C4-2B (cell line): ENCODE measurements at regions not wholly inside any gene's neighbourhood (a gene's known extent, or its start where the extent isn't known, plus 50 kb on each side); places are given as distances from the start of the nearest gene placed in this dataset.

ENCODE experiments used
- H3K27ac ChIP-seq: fragments of 450-650 bp; 2 replicates; pipeline ENCODE4 v1.5.1; 2017
- ZFX ChIP-seq: fragments of 450-650 bp; IDR thresholded peaks from 2 replicates; pipeline ENCODE4 v1.6.1; 2017
- TF ChIP-seq, protein P1 (sequence below): fragments of 450-650 bp; conservative IDR thresholded peaks from 2 replicates; pipeline ENCODE4 v1.5.1; 2017; ENCODE audit warnings: mild to moderate bottlenecking

DNA sequence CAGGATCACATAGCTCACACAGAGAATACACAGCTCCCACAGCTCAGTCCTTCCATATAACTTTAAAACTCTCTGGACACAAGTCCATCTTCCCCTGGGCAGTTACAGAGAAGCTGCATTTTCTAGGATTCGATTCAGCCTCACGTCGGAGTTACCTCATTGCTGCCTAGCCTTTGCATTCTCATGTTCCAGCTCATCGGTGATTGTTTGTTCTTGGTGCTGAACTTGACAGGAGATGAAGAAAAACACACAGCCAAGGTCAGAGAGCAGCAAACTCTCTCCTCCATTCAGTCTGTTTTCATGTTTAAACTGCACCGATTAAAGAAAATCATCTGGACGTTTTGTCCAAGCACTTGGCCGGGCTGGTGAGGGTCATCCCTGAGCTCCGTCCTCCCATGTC lies 375.5 kb upstream of the CFAP20DC start:
- no peak overlapping the region for H3K27ac ChIP-seq
- no peak for TF ChIP-seq ZFX
- TF ChIP-seq, protein P1, sequence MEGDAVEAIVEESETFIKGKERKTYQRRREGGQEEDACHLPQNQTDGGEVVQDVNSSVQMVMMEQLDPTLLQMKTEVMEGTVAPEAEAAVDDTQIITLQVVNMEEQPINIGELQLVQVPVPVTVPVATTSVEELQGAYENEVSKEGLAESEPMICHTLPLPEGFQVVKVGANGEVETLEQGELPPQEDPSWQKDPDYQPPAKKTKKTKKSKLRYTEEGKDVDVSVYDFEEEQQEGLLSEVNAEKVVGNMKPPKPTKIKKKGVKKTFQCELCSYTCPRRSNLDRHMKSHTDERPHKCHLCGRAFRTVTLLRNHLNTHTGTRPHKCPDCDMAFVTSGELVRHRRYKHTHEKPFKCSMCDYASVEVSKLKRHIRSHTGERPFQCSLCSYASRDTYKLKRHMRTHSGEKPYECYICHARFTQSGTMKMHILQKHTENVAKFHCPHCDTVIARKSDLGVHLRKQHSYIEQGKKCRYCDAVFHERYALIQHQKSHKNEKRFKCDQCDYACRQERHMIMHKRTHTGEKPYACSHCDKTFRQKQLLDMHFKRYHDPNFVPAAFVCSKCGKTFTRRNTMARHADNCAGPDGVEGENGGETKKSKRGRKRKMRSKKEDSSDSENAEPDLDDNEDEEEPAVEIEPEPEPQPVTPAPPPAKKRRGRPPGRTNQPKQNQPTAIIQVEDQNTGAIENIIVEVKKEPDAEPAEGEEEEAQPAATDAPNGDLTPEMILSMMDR = no peak

DNA sequence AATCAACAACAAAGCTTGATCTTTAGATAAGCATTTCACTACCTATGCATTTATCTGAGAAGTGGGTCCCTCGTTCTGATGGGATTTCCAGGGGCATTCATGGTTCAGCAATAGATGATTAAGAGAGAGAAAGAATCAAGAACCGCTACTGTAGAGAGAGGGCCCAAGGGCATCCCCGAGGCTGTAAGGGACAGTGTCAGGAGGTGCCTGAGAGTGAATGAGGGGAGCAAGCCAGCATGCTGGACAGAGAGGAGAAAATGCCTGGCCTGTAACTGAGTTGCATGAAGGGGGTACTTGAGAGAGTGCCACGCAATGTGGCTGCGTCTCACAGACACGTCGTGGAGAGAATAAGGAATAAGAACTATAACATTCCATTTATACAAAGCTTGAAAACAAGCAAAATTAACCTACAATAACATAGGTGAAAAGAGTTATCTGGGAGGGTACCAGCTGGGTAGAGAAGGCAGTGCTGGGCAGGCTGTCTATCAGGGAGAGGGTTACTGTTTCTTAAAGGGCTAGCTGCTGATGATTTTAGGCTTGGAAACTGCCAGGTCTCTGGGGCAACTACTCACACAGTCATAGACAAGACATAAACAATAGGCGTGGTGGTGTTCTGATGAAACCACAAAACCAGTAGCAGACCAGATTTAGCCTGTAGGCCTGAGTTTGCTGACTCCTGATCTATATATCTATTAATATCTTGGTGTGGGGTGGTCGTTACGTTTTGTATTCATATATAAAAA lies 374.6 kb upstream of the CFAP20DC start:
- no peak overlapping the region for H3K27ac ChIP-seq
- no peak for TF ChIP-seq ZFX
- TF ChIP-seq, protein P1 = no peak

DNA sequence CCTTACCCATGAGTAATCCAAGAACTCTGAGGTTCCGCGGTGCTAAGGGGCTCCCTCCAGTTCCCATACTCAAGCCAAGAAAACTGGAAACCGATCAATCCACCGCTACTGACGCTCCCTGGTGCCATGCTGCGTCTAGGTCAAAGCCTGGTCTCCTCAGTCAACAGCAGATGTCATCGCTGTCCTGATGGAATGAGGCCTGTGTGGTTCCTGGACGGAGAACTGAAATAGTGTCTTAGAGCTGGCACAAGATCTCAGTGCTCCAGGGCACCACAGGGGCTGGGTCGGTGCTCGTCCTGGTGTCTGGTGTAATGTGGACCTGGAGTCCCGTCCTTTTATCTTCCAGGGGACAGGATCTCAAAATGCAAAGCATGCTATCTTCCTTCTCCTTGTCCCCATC lies 373.9 kb upstream of the CFAP20DC start:
- no peak for TF ChIP-seq ZFX
- TF ChIP-seq, protein P1 = no peak
- H3K27ac ChIP-seq = no peak overlapping the region

DNA sequence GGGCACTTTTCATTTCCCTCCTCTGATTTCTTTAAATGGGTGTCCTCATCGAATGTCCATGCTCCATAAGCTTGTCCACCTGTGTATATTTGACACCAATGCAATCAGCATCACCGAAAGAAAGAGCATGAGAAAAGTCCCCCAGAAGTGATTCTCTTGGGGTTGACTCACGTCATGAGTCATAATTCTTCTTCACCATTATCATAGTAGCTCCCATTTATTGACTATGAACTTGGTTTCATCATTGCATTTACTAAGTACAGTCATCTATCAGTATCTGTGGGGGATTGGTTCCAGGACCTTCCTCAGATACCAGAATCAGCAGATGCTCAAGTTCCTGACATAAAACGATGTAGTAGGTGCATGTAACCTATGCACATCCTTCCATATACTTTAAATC lies 372.5 kb upstream of the CFAP20DC start:
- H3K27ac ChIP-seq = no peak overlapping the region
- TF ChIP-seq, protein P1 = no peak
- no peak for TF ChIP-seq ZFX

DNA sequence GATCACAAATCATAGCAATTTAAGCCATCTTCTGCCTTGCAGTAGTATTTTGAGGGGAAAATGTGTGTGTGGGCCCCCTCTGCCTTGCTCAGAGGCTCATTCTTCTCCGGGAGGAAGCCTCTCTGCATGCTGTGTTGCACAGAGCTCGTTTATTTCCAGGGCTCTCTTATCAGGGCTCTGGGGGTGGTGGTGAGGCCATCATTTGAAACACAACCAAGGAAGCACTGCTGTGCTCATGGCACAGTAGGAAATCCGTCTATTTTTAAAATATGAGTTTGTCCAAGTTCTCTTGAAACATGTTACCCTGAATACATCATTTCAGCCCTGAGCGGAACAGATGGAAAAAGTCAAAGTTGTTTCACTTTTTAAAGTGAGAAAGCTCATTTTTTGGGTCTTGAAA lies 369.0 kb upstream of the CFAP20DC start:
- TF ChIP-seq, protein P1 = no peak
- TF ChIP-seq ZFX = no peak
- H3K27ac ChIP-seq = no peak overlapping the region

DNA sequence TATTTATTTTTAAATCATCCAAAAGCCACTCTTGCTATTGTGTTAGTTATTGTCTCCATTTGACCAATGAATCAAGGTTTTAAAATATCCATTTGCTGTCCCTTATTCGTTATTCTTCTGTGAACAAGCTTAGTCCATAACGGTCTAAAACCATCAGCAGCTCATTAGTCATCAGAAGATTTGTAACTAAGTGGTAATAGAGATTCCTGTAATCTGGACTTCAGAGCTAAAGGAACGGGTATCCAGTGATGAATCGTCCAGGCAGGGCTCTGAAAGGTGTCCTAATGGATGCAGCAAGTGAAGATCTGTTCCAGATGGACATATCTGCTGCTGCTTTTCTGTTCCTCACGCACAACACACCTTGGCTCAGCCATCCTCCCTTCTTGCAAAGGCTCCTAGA lies 362.7 kb upstream of the CFAP20DC start:
- no peak for TF ChIP-seq ZFX
- TF ChIP-seq, protein P1 = no peak
- no peak overlapping the region for H3K27ac ChIP-seq

DNA sequence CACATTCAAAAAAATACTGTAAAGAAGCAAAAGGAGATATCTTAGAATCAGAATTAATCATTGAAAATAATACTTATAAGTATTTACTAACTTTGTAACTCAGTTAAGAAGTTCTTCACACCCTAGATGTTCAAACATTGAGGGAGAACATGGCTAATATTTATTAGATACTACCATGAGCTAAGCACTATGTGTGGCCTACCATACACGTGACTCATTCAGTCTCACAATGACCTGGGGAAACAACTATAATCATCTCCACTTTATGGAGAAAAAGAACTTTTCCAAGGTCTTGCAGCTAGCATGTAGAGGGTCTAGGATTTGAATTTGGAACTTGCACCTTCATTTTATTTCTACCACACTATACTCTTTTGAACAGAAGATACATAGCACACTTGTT lies 361.9 kb upstream of the CFAP20DC start:
- TF ChIP-seq ZFX = no peak
- TF ChIP-seq, protein P1 = no peak
- H3K27ac ChIP-seq = no peak overlapping the region
